ENCODE measurements at regions not wholly inside any gene's neighbourhood (a gene's known extent, or its start where the extent isn't known, plus 50 kb on each side); places are given as distances from the start of the nearest gene placed in this dataset.

GRCh38 chr1:232109391-232109790, 482.8 kb downstream of the DISC1 start:
- no peak for DNase-seq

- DNase-seq: no peak
Observed at GRCh38 chr1:232108598-232108997, 482.0 kb downstream of the DISC1 start.

GRCh38 chr1:232106415-232106814, 479.8 kb downstream of the DISC1 start:
- no peak for DNase-seq

- DNase-seq: no peak
Observed at GRCh38 chr1:232105561-232105960, 479.0 kb downstream of the DISC1 start.

GRCh38 chr1:232101231-232101630, 474.6 kb downstream of the DISC1 start:
- no peak for DNase-seq

- no peak for DNase-seq
Observed at GRCh38 chr1:232096751-232097150, 470.2 kb downstream of the DISC1 start.
